HFFc6 (cell line): ENCODE measurements at regions not wholly inside any gene's neighbourhood (a gene's known extent, or its start where the extent isn't known, plus 50 kb on each side); places are given as distances from the start of the nearest gene placed in this dataset.

Source experiments
- DNase-seq: peaks from one replicate; pipeline ENCODE4 v3.0.0-alpha.2; 2018
- H3K27ac Mint-ChIP-seq: 2 replicates; pipeline ENCODE4 v1.8.0; 2020; ENCODE audit warnings: mild to moderate bottlenecking, mixed read lengths
- H3K27me3 Mint-ChIP-seq: 2 replicates; pipeline ENCODE4 v1.8.0; 2021; ENCODE audit warnings: mild to moderate bottlenecking, moderate library complexity, mixed read lengths; ENCODE audit not compliant: insufficient read depth
- H3K36me3 Mint-ChIP-seq: 2 replicates; pipeline ENCODE4 v1.8.0; 2021; ENCODE audit warnings: low read depth, mixed read lengths
- H3K4me1 Mint-ChIP-seq: 2 replicates; pipeline ENCODE4 v1.8.0; 2020; ENCODE audit warnings: low read depth, mixed read lengths
- H3K4me3 Mint-ChIP-seq: 2 replicates; pipeline ENCODE4 v1.8.0; 2020; ENCODE audit warnings: mild to moderate bottlenecking, moderate library complexity, mixed read lengths
- H3K9me3 Mint-ChIP-seq: 2 replicates; pipeline ENCODE4 v1.8.0; 2020; ENCODE audit warnings: mild to moderate bottlenecking, mixed read lengths
- TF ChIP-seq, protein P1 (sequence below): fragments of 200-600 bp; sonication (generic); IDR thresholded peaks from 2 replicates; pipeline ENCODE4 v1.5.0; 2021; ENCODE audit warnings: antibody characterized with exemption, mild to moderate bottlenecking

- no peak overlapping the region for H3K27ac Mint-ChIP-seq
Observed at GRCh38 chr4:60313611-60314178, 886.4 kb upstream of the ADGRL3 start.

GRCh38 chr4:60314416-60314815 lies 885.7 kb upstream of the ADGRL3 start:
- H3K27me3 Mint-ChIP-seq, result no peaks in the 10 kb centered on the region
- no peak for DNase-seq
- H3K4me1 Mint-ChIP-seq, result no peaks in the 10 kb centered on the region
- TF ChIP-seq, protein P1, sequence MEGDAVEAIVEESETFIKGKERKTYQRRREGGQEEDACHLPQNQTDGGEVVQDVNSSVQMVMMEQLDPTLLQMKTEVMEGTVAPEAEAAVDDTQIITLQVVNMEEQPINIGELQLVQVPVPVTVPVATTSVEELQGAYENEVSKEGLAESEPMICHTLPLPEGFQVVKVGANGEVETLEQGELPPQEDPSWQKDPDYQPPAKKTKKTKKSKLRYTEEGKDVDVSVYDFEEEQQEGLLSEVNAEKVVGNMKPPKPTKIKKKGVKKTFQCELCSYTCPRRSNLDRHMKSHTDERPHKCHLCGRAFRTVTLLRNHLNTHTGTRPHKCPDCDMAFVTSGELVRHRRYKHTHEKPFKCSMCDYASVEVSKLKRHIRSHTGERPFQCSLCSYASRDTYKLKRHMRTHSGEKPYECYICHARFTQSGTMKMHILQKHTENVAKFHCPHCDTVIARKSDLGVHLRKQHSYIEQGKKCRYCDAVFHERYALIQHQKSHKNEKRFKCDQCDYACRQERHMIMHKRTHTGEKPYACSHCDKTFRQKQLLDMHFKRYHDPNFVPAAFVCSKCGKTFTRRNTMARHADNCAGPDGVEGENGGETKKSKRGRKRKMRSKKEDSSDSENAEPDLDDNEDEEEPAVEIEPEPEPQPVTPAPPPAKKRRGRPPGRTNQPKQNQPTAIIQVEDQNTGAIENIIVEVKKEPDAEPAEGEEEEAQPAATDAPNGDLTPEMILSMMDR, result no peak
- H3K4me3 Mint-ChIP-seq, result no peak overlapping the region
- H3K9me3 Mint-ChIP-seq, result peaks cover 24% of the 10 kb centered on the region
- H3K36me3 Mint-ChIP-seq, result peaks cover 4% of the 10 kb centered on the region; the same call in 1 of the 2 replicates
- H3K27ac Mint-ChIP-seq, result no peak overlapping the region

More at GRCh38 chr4:60313611-60314178, 886.4 kb upstream of the ADGRL3 start:
- Mint-ChIP-seq H3K36me3 (peaks cover 4% of the 10 kb centered on the region; the same call in 1 of the 2 replicates), H3K4me3 (no peak overlapping the region), H3K4me1 (no peaks in the 10 kb centered on the region), H3K27me3 (no peaks in the 10 kb centered on the region), H3K9me3 (peaks cover 24% of the 10 kb centered on the region)
- DNase-seq, result no peak
- TF ChIP-seq, protein P1, result no peak

DNA sequence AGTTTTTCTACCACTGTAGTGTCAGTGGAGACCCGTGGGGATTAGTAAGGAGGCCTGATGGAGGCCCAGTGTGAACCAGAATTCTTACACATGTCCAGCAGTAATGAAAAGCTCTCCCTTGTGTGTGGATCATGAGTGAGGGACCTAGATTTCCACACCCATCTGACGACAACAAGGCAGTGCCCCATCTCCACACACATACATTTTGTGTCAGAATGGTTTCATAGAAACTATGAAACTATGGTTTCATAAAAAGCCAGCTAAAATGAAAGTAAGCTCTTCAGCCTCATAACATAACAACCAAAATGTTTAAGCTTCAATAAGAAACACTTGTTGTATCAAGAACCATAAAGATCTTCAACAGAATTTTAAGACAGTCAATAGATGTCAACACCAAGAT lies 884.5 kb upstream of the ADGRL3 start:
- H3K27me3 Mint-ChIP-seq, result no peaks in the 10 kb centered on the region
- H3K4me3 Mint-ChIP-seq, result no peak overlapping the region
- H3K27ac Mint-ChIP-seq, result no peak overlapping the region
- DNase-seq, result no peak
- peaks cover 4% of the 10 kb centered on the region; the same call in 1 of the 2 replicates for H3K36me3 Mint-ChIP-seq
- no peaks in the 10 kb centered on the region for H3K4me1 Mint-ChIP-seq
- TF ChIP-seq, protein P1, result no peak
- H3K9me3 Mint-ChIP-seq, result peaks cover 24% of the 10 kb centered on the region

- no peaks in the 10 kb centered on the region for H3K36me3 Mint-ChIP-seq
- no peak overlapping the region for H3K4me3 Mint-ChIP-seq
- peaks cover 4% of the 10 kb centered on the region; the same call in 1 of the 2 replicates for H3K9me3 Mint-ChIP-seq
- H3K27ac Mint-ChIP-seq, result no peak overlapping the region
- H3K27me3 Mint-ChIP-seq, result no peaks in the 10 kb centered on the region; the same call in 1 of the 2 replicates
- TF ChIP-seq, protein P1, result no peak
- DNase-seq, result no peak
- no peaks in the 10 kb centered on the region for H3K4me1 Mint-ChIP-seq
Observed at GRCh38 chr4:60326735-60327134, 873.4 kb upstream of the ADGRL3 start.

- no peak overlapping the region for H3K4me3 Mint-ChIP-seq
- no peaks in the 10 kb centered on the region for H3K36me3 Mint-ChIP-seq
- H3K27ac Mint-ChIP-seq, result no peak overlapping the region
- H3K4me1 Mint-ChIP-seq, result no peaks in the 10 kb centered on the region
- DNase-seq, result no peak
- H3K9me3 Mint-ChIP-seq, result peaks cover 4% of the 10 kb centered on the region; the same call in 1 of the 2 replicates
- TF ChIP-seq, protein P1, result no peak
- H3K27me3 Mint-ChIP-seq, result no peaks in the 10 kb centered on the region; the same call in 1 of the 2 replicates
Observed at GRCh38 chr4:60327651-60328050, 872.5 kb upstream of the ADGRL3 start.
